GM18909 (cell line): ENCODE measurements at regions not wholly inside any gene's neighbourhood (a gene's known extent, or its start where the extent isn't known, plus 50 kb on each side); places are given as distances from the start of the nearest gene placed in this dataset.
A peak's percentile ranks its signal among the peaks of the same experiment; 100 is the strongest.

Source experiments
- ATAC-seq: cut with Tn5 transposase; IDR thresholded peaks from one replicate; pipeline ENCODE4 v1.9.1; 2021; ENCODE audit warnings: mild to moderate bottlenecking; ENCODE audit not compliant: unreplicated experiment, poor library complexity

GRCh38 chr4:155524926-155525455, 141.7 kb upstream of the GUCY1A1 start:
- ATAC-seq = no peak

- ATAC-seq = no peak
Measured at GRCh38 chr4:155523358-155523757, 143.3 kb upstream of the GUCY1A1 start.

GRCh38 chr4:155522201-155522600, 144.4 kb upstream of the GUCY1A1 start:
- ATAC-seq = no peak

- no peak for ATAC-seq
Measured at GRCh38 chr4:155521382-155521781, 144.6 kb upstream of the MAP9 start.

GRCh38 chr4:155515444-155516075, 138.8 kb upstream of the MAP9 start:
- no peak for ATAC-seq

- no peak for ATAC-seq
Measured at GRCh38 chr4:155514628-155515027, 137.9 kb upstream of the MAP9 start.

GRCh38 chr4:155512817-155513216, 136.1 kb upstream of the MAP9 start:
- no peak for ATAC-seq

GRCh38 chr4:155512046-155512445, 135.3 kb upstream of the MAP9 start:
- ATAC-seq = no peak

- no peak for ATAC-seq
Measured at GRCh38 chr4:155510771-155511170, 134.0 kb upstream of the MAP9 start.

- no peak for ATAC-seq
Measured at GRCh38 chr4:155509555-155509954, 132.8 kb upstream of the MAP9 start.

- ATAC-seq = no peak
Measured at GRCh38 chr4:155506745-155507144, 130.0 kb upstream of the MAP9 start.

GRCh38 chr4:155505321-155505720, 128.6 kb upstream of the MAP9 start:
- ATAC-seq = no peak

GRCh38 chr4:155497306-155497705, 120.5 kb upstream of the MAP9 start:
- no peak for ATAC-seq

GRCh38 chr4:155496294-155496626, 119.5 kb upstream of the MAP9 start:
- no peak for ATAC-seq

GRCh38 chr4:155495572-155496293, 119.0 kb upstream of the MAP9 start:
- no peak for ATAC-seq

GRCh38 chr4:155494037-155494718, 117.4 kb upstream of the MAP9 start:
- ATAC-seq = no peak

- peak; percentile 99 for ATAC-seq
Measured at GRCh38 chr4:155491336-155492120, 114.8 kb upstream of the MAP9 start.

GRCh38 chr4:155489271-155489670, 112.5 kb upstream of the MAP9 start:
- ATAC-seq = no peak

- no peak for ATAC-seq
Measured at GRCh38 chr4:155488691-155489090, 111.9 kb upstream of the MAP9 start.

- no peak for ATAC-seq
Measured at GRCh38 chr4:155487210-155487609, 110.4 kb upstream of the MAP9 start.

- no peak for ATAC-seq
Measured at GRCh38 chr4:155481150-155481549, 104.4 kb upstream of the MAP9 start.
